ENCODE measurements at regions not wholly inside any gene's neighbourhood (a gene's known extent, or its start where the extent isn't known, plus 50 kb on each side); places are given as distances from the start of the nearest gene placed in this dataset.
A peak's percentile ranks its signal among the peaks of the same experiment; 100 is the strongest.

- no peak overlapping the region for H3K27ac Mint-ChIP-seq (ENCODE audit: unreplicated experiment)
- H3K4me1 Mint-ChIP-seq (ENCODE audit: unreplicated experiment), result peaks cover 1% of the 10 kb centered on the region
- no peaks in the 10 kb centered on the region for H3K36me3 Mint-ChIP-seq (ENCODE audit: unreplicated experiment)
- TF ChIP-seq CTCF (IDR thresholded peaks at IDR 0.05), result no peak
- H3K9me3 Mint-ChIP-seq (ENCODE audit: unreplicated experiment), result no peaks in the 10 kb centered on the region
- peaks cover 43% of the 10 kb centered on the region for H3K27me3 Mint-ChIP-seq (ENCODE audit: unreplicated experiment)
- no peak for DNase-seq (ENCODE audit: extremely low spot score, unreplicated experiment)
- no peak overlapping the region for H3K4me3 Mint-ChIP-seq (ENCODE audit: unreplicated experiment)
Measured at GRCh38 chr1:38512024-38512767, 347.4 kb downstream of the RRAGC start.

- no peaks in the 10 kb centered on the region for H3K9me3 Mint-ChIP-seq (ENCODE audit: unreplicated experiment)
- H3K4me3 Mint-ChIP-seq (ENCODE audit: unreplicated experiment), result no peak overlapping the region
- H3K36me3 Mint-ChIP-seq (ENCODE audit: unreplicated experiment), result no peaks in the 10 kb centered on the region
- TF ChIP-seq CTCF (IDR thresholded peaks at IDR 0.05), result no peak
- DNase-seq (ENCODE audit: extremely low spot score, unreplicated experiment), result no peak
- no peak overlapping the region for H3K27ac Mint-ChIP-seq (ENCODE audit: unreplicated experiment)
- no peaks in the 10 kb centered on the region for H3K4me1 Mint-ChIP-seq (ENCODE audit: unreplicated experiment)
- peaks cover 66% of the 10 kb centered on the region for H3K27me3 Mint-ChIP-seq (ENCODE audit: unreplicated experiment)
Measured at GRCh38 chr1:38508232-38508631, 351.3 kb downstream of the RRAGC start.

GRCh38 chr1:38507563-38507962, 352.0 kb downstream of the RRAGC start:
- DNase-seq (ENCODE audit: extremely low spot score, unreplicated experiment), result no peak
- Mint-ChIP-seq H3K4me3 (ENCODE audit: unreplicated experiment) (no peak overlapping the region), H3K4me1 (ENCODE audit: unreplicated experiment) (no peaks in the 10 kb centered on the region), H3K27me3 (ENCODE audit: unreplicated experiment) (peaks cover 62% of the 10 kb centered on the region), H3K9me3 (ENCODE audit: unreplicated experiment) (no peaks in the 10 kb centered on the region), H3K27ac (ENCODE audit: unreplicated experiment) (no peak overlapping the region), H3K36me3 (ENCODE audit: unreplicated experiment) (no peaks in the 10 kb centered on the region)
- TF ChIP-seq CTCF (IDR thresholded peaks at IDR 0.05), result no peak

GRCh38 chr1:38505944-38506343, 353.6 kb downstream of the RRAGC start:
- no peak for DNase-seq (ENCODE audit: extremely low spot score, unreplicated experiment)
- Mint-ChIP-seq H3K9me3 (ENCODE audit: unreplicated experiment) (no peaks in the 10 kb centered on the region), H3K27ac (ENCODE audit: unreplicated experiment) (no peak overlapping the region), H3K4me1 (ENCODE audit: unreplicated experiment) (no peaks in the 10 kb centered on the region), H3K27me3 (ENCODE audit: unreplicated experiment) (peaks cover 55% of the 10 kb centered on the region), H3K36me3 (ENCODE audit: unreplicated experiment) (no peaks in the 10 kb centered on the region), H3K4me3 (ENCODE audit: unreplicated experiment) (no peak overlapping the region)
- TF ChIP-seq CTCF (IDR thresholded peaks at IDR 0.05), result no peak

- no peaks in the 10 kb centered on the region for H3K9me3 Mint-ChIP-seq (ENCODE audit: unreplicated experiment)
- no peak for DNase-seq (ENCODE audit: extremely low spot score, unreplicated experiment)
- H3K4me1 Mint-ChIP-seq (ENCODE audit: unreplicated experiment), result no peaks in the 10 kb centered on the region
- H3K27ac Mint-ChIP-seq (ENCODE audit: unreplicated experiment), result no peak overlapping the region
- peak; percentile 30 for TF ChIP-seq CTCF (IDR thresholded peaks at IDR 0.05)
- peaks cover 45% of the 10 kb centered on the region for H3K27me3 Mint-ChIP-seq (ENCODE audit: unreplicated experiment)
- H3K36me3 Mint-ChIP-seq (ENCODE audit: unreplicated experiment), result no peaks in the 10 kb centered on the region
- H3K4me3 Mint-ChIP-seq (ENCODE audit: unreplicated experiment), result no peak overlapping the region
Measured at GRCh38 chr1:38502758-38503157, 356.8 kb downstream of the RRAGC start.

Measured in osteocyte (in vitro differentiated cells).